Activated CD4-positive, alpha-beta memory T cell treated with anti-CD3 and anti-CD28 coated beads for 36 hours (primary cell): ENCODE measurements at regions not wholly inside any gene's neighbourhood (a gene's known extent, or its start where the extent isn't known, plus 50 kb on each side); places are given as distances from the start of the nearest gene placed in this dataset.

Source experiments
- CTCF ChIA-PET: fragments of 350-600 bp; sonication (Branson Sonifier 250); formaldehyde crosslinking; loops from one replicate; lab custom pipeline; 2021; ENCODE audit warnings: antibody characterized with exemption, inconsistent platforms; lab: Charles Lee
- POLR2A ChIA-PET: fragments of 350-600 bp; sonication (Branson Sonifier 250); formaldehyde crosslinking; loops from one replicate; lab custom pipeline; 2021; ENCODE audit warnings: antibody characterized with exemption; lab: Charles Lee
- DNase-seq: peaks from one replicate; pipeline ENCODE4 v3.0.0-alpha.2; 2020
- H3K27ac Mint-ChIP-seq: one replicate; pipeline ENCODE4 v1.8.0; 2021; ENCODE audit warnings: mixed read lengths
- H3K27me3 Mint-ChIP-seq: one replicate; pipeline ENCODE4 v1.8.0; 2021; ENCODE audit warnings: mixed read lengths
- H3K36me3 Mint-ChIP-seq: one replicate; pipeline ENCODE4 v1.8.0; 2021; ENCODE audit warnings: mixed read lengths
- H3K4me1 Mint-ChIP-seq: one replicate; pipeline ENCODE4 v1.8.0; 2021; ENCODE audit warnings: low read depth, mixed read lengths
- H3K4me3 Mint-ChIP-seq: one replicate; pipeline ENCODE4 v1.8.0; 2021; ENCODE audit warnings: mild to moderate bottlenecking, mixed read lengths
- H3K9me3 Mint-ChIP-seq: one replicate; pipeline ENCODE4 v1.8.0; 2021; ENCODE audit warnings: mixed read lengths
- intact Hi-C: fragments of 100-400 bp; cut with micrococcal nuclease; formaldehyde crosslinking; loops from one replicate; pipeline ENCODE4 v1.15.1; 2023

GRCh38 chr17:72408641-72409040, 287.8 kb downstream of the SOX9 start:
- ChIA-PET CTCF (no interaction called here), POLR2A (no interaction called here)
- Mint-ChIP-seq H3K9me3 (no peaks in the 10 kb centered on the region), H3K4me1 (no peaks in the 10 kb centered on the region), H3K4me3 (no peak overlapping the region), H3K27me3 (no peaks in the 10 kb centered on the region), H3K36me3 (no peaks in the 10 kb centered on the region), H3K27ac (no peak overlapping the region)
- intact Hi-C loops = no loop called here
- DNase-seq = no peak

- H3K27me3 Mint-ChIP-seq = no peaks in the 10 kb centered on the region
- no peaks in the 10 kb centered on the region for H3K9me3 Mint-ChIP-seq
- intact Hi-C loops = no loop called here
- ChIA-PET POLR2A (no interaction called here), CTCF (no interaction called here)
- no peak for DNase-seq
- no peak overlapping the region for H3K4me3 Mint-ChIP-seq
- no peak overlapping the region for H3K27ac Mint-ChIP-seq
- no peaks in the 10 kb centered on the region for H3K36me3 Mint-ChIP-seq
- no peaks in the 10 kb centered on the region for H3K4me1 Mint-ChIP-seq
Measured at GRCh38 chr17:72409405-72410002, 288.7 kb downstream of the SOX9 start.

GRCh38 chr17:72411124-72411563, 290.3 kb downstream of the SOX9 start:
- POLR2A ChIA-PET = no interaction called here
- DNase-seq = no peak
- no peaks in the 10 kb centered on the region for H3K27me3 Mint-ChIP-seq
- no peak overlapping the region for H3K4me3 Mint-ChIP-seq
- no peak overlapping the region for H3K27ac Mint-ChIP-seq
- intact Hi-C loops = no loop called here
- H3K36me3 Mint-ChIP-seq = no peaks in the 10 kb centered on the region
- no peaks in the 10 kb centered on the region for H3K9me3 Mint-ChIP-seq
- CTCF ChIA-PET = no interaction called here
- H3K4me1 Mint-ChIP-seq = no peaks in the 10 kb centered on the region

GRCh38 chr17:72412650-72413076, 291.8 kb downstream of the SOX9 start:
- no peak for DNase-seq
- CTCF ChIA-PET = no interaction called here
- Mint-ChIP-seq H3K27ac (no peak overlapping the region), H3K4me3 (no peak overlapping the region), H3K9me3 (peaks cover 7% of the 10 kb centered on the region), H3K36me3 (peaks cover 2% of the 10 kb centered on the region), H3K27me3 (no peaks in the 10 kb centered on the region), H3K4me1 (no peaks in the 10 kb centered on the region)
- intact Hi-C loops = no loop called here
- POLR2A ChIA-PET = no interaction called here

GRCh38 chr17:72413077-72414031, 292.5 kb downstream of the SOX9 start:
- H3K9me3 Mint-ChIP-seq = peaks cover 13% of the 10 kb centered on the region
- intact Hi-C loops = no loop called here
- POLR2A ChIA-PET = no interaction called here

GRCh38 chr17:72414032-72414396, 293.2 kb downstream of the SOX9 start:
- intact Hi-C loops = no loop called here
- no peak for DNase-seq
- POLR2A ChIA-PET = no interaction called here
- H3K4me3 Mint-ChIP-seq = no peak overlapping the region
- H3K9me3 Mint-ChIP-seq = peaks cover 16% of the 10 kb centered on the region
- H3K27me3 Mint-ChIP-seq = peaks cover 1% of the 10 kb centered on the region
- no peaks in the 10 kb centered on the region for H3K4me1 Mint-ChIP-seq
- no peak overlapping the region for H3K27ac Mint-ChIP-seq
- H3K36me3 Mint-ChIP-seq = peaks cover 6% of the 10 kb centered on the region
- CTCF ChIA-PET = no interaction called here

More at GRCh38 chr17:72413077-72414031, 292.5 kb downstream of the SOX9 start:
- H3K27me3 Mint-ChIP-seq = peaks cover 1% of the 10 kb centered on the region
- H3K36me3 Mint-ChIP-seq = peaks cover 6% of the 10 kb centered on the region
- H3K4me1 Mint-ChIP-seq = no peaks in the 10 kb centered on the region
- H3K4me3 Mint-ChIP-seq = no peak overlapping the region
- no peak overlapping the region for H3K27ac Mint-ChIP-seq
- CTCF ChIA-PET = no interaction called here
- DNase-seq = no peak

- Mint-ChIP-seq H3K27ac (no peak overlapping the region), H3K36me3 (peaks cover 6% of the 10 kb centered on the region), H3K9me3 (peaks cover 16% of the 10 kb centered on the region), H3K4me3 (no peak overlapping the region), H3K27me3 (peaks cover 1% of the 10 kb centered on the region), H3K4me1 (no peaks in the 10 kb centered on the region)
- POLR2A ChIA-PET = no interaction called here
- DNase-seq = no peak
- intact Hi-C loops = no loop called here
- CTCF ChIA-PET = no interaction called here
Measured at GRCh38 chr17:72414967-72415853, 294.4 kb downstream of the SOX9 start.

GRCh38 chr17:72416054-72416675, 295.3 kb downstream of the SOX9 start:
- Mint-ChIP-seq H3K9me3 (peaks cover 16% of the 10 kb centered on the region), H3K27ac (no peak overlapping the region), H3K4me1 (peaks cover 7% of the 10 kb centered on the region), H3K27me3 (peaks cover 1% of the 10 kb centered on the region), H3K36me3 (peaks cover 6% of the 10 kb centered on the region), H3K4me3 (no peak overlapping the region)
- CTCF ChIA-PET = no interaction called here
- no peak for DNase-seq
- POLR2A ChIA-PET = no interaction called here
- intact Hi-C loops = no loop called here

- POLR2A ChIA-PET = no interaction called here
Measured at GRCh38 chr17:72416905-72417304, 296.1 kb downstream of the SOX9 start.

GRCh38 chr17:72417627-72418026, 296.8 kb downstream of the SOX9 start:
- POLR2A ChIA-PET = no interaction called here
- no peak for DNase-seq
- peaks cover 1% of the 10 kb centered on the region for H3K27me3 Mint-ChIP-seq
- peaks cover 6% of the 10 kb centered on the region for H3K36me3 Mint-ChIP-seq
- H3K9me3 Mint-ChIP-seq = peaks cover 16% of the 10 kb centered on the region
- intact Hi-C loops = no loop called here
- peaks cover 20% of the 10 kb centered on the region for H3K4me1 Mint-ChIP-seq
- no peak overlapping the region for H3K27ac Mint-ChIP-seq
- no peak overlapping the region for H3K4me3 Mint-ChIP-seq
- CTCF ChIA-PET = interaction anchor here (1.1 kb wide), 1 partner anchor 122 kb away, joined by 4 read pairs; no protein-coding TSS in a partner anchor

More at GRCh38 chr17:72416905-72417304, 296.1 kb downstream of the SOX9 start:
- H3K4me3 Mint-ChIP-seq = no peak overlapping the region
- H3K4me1 Mint-ChIP-seq = peaks cover 14% of the 10 kb centered on the region
- peaks cover 6% of the 10 kb centered on the region for H3K36me3 Mint-ChIP-seq
- H3K27me3 Mint-ChIP-seq = peaks cover 1% of the 10 kb centered on the region
- H3K27ac Mint-ChIP-seq = no peak overlapping the region
- CTCF ChIA-PET = interaction anchor here (1.1 kb wide), 1 partner anchor 123 kb away, joined by 4 read pairs; no protein-coding TSS in a partner anchor
- DNase-seq = no peak
- H3K9me3 Mint-ChIP-seq = peaks cover 16% of the 10 kb centered on the region
- intact Hi-C loops = no loop called here

GRCh38 chr17:72419866-72420774, 299.3 kb downstream of the SOX9 start:
- Mint-ChIP-seq H3K27ac (no peak overlapping the region), H3K4me3 (no peak overlapping the region), H3K36me3 (peaks cover 6% of the 10 kb centered on the region), H3K27me3 (peaks cover 1% of the 10 kb centered on the region), H3K9me3 (peaks cover 16% of the 10 kb centered on the region), H3K4me1 (peaks cover 39% of the 10 kb centered on the region)
- no peak for DNase-seq
- POLR2A ChIA-PET = no interaction called here
- CTCF ChIA-PET = no interaction called here
- intact Hi-C loops = no loop called here
